ENCODE measurements at regions not wholly inside any gene's neighbourhood (a gene's known extent, or its start where the extent isn't known, plus 50 kb on each side); places are given as distances from the start of the nearest gene placed in this dataset.

DNA sequence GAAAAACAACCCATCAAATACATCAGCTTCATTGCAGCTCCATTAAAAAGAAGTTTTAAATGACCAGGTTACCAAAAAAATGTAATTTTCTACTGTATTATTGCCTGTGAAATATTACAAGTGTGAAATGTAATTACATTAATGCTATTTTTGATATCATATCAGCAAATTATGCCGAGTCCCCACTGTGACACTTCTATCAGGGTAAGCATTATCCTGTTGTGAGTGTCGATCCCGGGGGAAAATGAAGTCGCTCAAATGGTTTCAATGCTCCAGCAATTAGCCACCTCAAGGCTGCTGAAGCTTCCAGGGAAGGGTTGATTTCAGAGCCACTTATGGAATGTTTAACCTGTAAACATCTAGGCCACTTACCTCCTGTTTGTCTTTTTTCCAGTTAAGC is 70.4 kb downstream of the RCN1 start:
- Mint-ChIP-seq H3K27me3 (peaks cover 19% of the 10 kb centered on the region), H3K4me3 (no peak overlapping the region), H3K9me3 (no peaks in the 10 kb centered on the region), H3K27ac (no peak overlapping the region), H3K4me1 (no peaks in the 10 kb centered on the region), H3K36me3 (no peaks in the 10 kb centered on the region)
- ATAC-seq, result no peak

DNA sequence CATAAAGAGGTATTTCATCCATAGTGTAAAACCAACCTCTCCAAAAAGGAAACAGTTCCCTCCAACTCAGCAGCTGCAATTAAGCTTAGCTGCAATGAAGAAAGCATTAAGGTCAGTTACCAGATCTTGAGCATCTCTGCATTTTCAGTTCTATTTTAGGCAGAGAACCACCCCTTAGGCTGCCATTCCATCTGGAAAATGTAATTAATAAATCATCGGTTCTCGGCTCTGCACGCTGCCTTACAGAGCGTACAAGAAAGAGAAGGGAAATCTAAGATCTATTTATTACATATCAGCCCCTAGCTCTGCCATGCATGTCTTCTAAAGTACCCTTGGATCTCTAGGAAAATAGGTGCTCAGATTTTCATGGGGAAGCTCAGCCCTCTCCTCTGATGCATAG is 71.5 kb downstream of the RCN1 start:
- Mint-ChIP-seq H3K9me3 (no peaks in the 10 kb centered on the region), H3K4me3 (no peak overlapping the region), H3K27ac (no peak overlapping the region), H3K27me3 (peaks cover 19% of the 10 kb centered on the region), H3K4me1 (no peaks in the 10 kb centered on the region), H3K36me3 (no peaks in the 10 kb centered on the region)
- no peak for ATAC-seq

DNA sequence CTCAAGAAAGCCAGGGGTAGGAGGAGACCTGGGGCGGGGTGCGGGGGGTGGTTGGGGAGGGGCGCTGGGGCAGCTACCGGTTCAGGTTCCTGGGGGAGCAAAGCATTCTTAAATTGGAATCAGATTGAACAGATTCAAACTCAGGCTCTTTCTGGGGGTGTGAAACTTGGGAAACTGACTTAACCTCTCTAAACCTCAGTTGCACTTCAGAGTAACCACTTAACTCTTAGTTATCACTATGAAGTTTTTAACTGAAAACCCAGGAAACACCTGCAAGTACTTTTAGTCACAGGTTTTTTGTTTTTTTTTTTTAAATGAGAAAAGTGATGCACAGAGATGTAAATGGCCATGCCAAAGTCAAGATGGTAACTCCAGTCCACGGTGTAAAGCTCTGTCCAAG is 72.0 kb downstream of the RCN1 start:
- no peaks in the 10 kb centered on the region for H3K9me3 Mint-ChIP-seq
- no peak for ATAC-seq
- H3K27ac Mint-ChIP-seq, result no peak overlapping the region
- peaks cover 19% of the 10 kb centered on the region for H3K27me3 Mint-ChIP-seq
- H3K4me3 Mint-ChIP-seq, result no peak overlapping the region
- H3K36me3 Mint-ChIP-seq, result no peaks in the 10 kb centered on the region
- no peaks in the 10 kb centered on the region for H3K4me1 Mint-ChIP-seq

DNA sequence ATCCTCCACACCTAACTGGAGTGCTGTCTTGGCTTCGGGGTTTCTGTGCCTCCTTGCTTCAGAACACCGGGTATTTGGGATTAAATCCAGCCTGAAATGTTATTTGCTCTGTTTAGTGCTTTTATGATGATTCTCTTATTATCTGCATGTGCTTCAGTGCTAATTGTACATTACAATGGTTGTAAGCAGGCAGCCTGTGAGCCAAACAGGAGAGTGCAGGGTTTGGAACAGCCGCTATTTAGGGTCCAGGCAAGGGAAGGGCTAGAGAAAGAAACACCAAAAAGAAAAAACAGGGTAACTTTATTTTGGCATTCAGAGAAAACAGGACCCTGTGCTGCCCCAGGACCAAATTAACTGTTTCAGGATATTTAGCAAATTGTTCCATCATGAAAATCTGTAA is 72.7 kb downstream of the RCN1 start:
- Mint-ChIP-seq H3K27me3 (peaks cover 17% of the 10 kb centered on the region), H3K9me3 (no peaks in the 10 kb centered on the region), H3K27ac (no peak overlapping the region), H3K36me3 (no peaks in the 10 kb centered on the region), H3K4me3 (no peak overlapping the region), H3K4me1 (no peaks in the 10 kb centered on the region)
- no peak for ATAC-seq

DNA sequence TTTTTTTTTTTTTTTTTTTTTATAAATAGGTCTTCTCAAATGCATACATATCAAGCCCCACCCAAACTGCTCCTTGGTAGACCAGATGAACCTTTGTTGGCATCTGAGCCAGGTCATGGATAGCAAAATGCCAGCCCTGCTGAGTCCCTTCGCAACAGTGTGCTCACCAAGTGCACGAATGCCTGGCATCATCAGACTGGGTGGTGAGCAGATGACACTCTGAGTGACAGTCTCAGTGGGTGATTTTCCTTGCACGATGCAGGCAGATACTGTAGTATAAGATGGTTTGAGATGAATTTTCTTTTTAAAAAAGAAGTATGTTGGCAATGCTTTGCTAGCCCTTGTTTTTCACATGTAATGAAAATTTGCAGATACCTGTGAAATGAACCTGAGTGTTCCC is 74.0 kb downstream of the RCN1 start:
- ATAC-seq, result no peak
- Mint-ChIP-seq H3K4me1 (no peaks in the 10 kb centered on the region), H3K27ac (no peak overlapping the region), H3K27me3 (peaks cover 9% of the 10 kb centered on the region), H3K36me3 (no peaks in the 10 kb centered on the region), H3K4me3 (no peak overlapping the region), H3K9me3 (no peaks in the 10 kb centered on the region)

DNA sequence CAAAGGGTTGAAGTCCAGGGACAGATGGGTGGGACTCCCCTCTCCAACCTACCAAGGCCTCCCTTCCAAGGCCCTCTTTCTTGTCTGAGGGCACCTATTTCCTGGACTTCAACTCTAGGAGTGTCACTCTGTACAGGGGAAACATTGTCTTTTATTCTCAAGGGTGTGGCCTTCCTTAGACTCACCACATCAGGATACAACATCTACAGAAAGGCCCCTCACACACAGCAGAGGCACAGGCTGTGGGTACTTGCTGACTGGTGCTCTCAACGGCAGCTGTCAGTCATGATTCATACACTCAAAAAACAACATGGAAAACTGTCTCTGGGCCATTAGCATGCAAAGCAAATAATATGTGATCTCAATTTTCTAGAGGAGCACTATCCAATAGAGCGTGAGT is 78.0 kb downstream of the RCN1 start:
- no peak overlapping the region for H3K27ac Mint-ChIP-seq
- H3K9me3 Mint-ChIP-seq, result no peaks in the 10 kb centered on the region
- no peaks in the 10 kb centered on the region for H3K36me3 Mint-ChIP-seq
- no peak for ATAC-seq
- peaks cover 5% of the 10 kb centered on the region for H3K4me1 Mint-ChIP-seq
- H3K27me3 Mint-ChIP-seq, result peaks cover 7% of the 10 kb centered on the region
- no peak overlapping the region for H3K4me3 Mint-ChIP-seq

DNA sequence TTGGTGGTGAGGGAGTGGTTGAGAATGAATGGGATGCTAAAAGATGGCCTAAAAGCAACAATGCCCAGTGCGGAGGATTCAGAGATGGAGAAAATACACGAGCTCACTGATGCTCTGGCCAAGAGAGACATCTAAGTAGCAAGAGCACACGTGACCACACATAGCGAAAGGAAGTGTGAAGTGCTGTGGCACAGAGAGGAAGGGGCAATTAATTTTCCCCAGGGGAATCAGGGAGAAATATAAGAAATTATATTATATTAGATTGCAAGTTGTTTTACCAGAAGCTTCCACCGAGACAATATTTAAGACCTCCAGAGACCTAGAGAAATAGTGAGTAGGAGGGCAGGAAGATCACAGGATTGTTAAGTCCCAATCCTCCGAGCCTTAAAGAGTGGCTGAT is 80.6 kb downstream of the RCN1 start:
- no peak for ATAC-seq
- no peaks in the 10 kb centered on the region for H3K27me3 Mint-ChIP-seq
- no peaks in the 10 kb centered on the region for H3K36me3 Mint-ChIP-seq
- no peaks in the 10 kb centered on the region for H3K9me3 Mint-ChIP-seq
- H3K27ac Mint-ChIP-seq, result no peak overlapping the region
- H3K4me3 Mint-ChIP-seq, result no peak overlapping the region
- H3K4me1 Mint-ChIP-seq, result peaks cover 5% of the 10 kb centered on the region

GRCh38 chr11:32172041-32172847 is 81.4 kb downstream of the RCN1 start:
- no peaks in the 10 kb centered on the region for H3K36me3 Mint-ChIP-seq

DNA sequence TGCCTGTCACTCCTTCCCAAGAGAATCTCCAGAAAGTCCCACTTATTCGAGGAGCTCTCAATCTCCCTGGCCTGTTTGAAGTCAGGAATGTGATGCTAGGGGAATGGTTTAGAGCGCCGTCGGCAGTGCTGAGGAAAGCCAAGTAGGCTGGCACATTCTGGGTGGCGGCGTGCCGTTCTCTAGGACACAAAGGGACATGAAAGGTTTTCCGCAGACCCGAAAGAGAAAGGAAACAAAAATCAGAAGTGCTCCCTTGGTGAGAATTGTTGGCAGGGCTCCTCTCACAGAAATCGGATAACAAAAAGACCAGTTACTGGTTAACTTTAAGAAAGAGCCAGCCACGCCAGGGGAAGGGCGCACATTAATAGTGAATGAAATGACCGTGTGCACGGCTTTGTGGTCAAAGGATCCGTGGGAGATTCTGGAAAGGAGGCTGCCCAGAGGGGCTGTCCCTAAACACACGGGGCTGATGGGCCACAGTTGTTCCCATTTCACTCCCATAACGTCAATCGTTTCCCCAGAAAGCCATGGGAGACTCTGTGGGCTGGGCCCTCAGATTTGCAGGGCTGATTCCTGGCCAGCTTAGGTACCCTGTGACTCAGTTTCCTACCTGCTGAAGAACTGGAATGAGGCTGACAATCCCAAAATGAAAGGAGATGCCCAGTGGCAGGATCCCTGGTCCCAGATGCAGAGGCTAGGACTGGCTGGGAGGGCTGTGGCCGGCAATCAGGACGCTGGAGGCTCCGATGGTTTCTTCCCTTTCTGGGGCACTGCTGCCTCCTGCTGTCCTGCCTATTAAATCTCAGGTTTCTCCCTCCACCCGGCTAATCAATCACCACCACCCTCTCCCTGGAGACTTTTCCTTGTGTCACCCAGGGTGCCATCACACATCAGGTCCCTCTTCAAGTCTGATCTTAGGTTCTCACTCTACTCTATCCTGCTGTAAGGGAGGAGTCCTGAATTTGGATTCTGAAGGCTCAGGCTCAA is 82.3 kb downstream of the RCN1 start:
- H3K9me3 Mint-ChIP-seq, result no peaks in the 10 kb centered on the region
- H3K27me3 Mint-ChIP-seq, result no peaks in the 10 kb centered on the region

More at GRCh38 chr11:32172041-32172847, 81.4 kb downstream of the RCN1 start:
- Mint-ChIP-seq H3K4me3 (no peak overlapping the region), H3K9me3 (no peaks in the 10 kb centered on the region), H3K4me1 (peaks cover 5% of the 10 kb centered on the region), H3K27me3 (no peaks in the 10 kb centered on the region), H3K27ac (no peak overlapping the region)
- ATAC-seq, result no peak

GRCh38 chr11:32173977-32174376 is 83.1 kb downstream of the RCN1 start:
- Mint-ChIP-seq H3K27me3 (no peaks in the 10 kb centered on the region), H3K9me3 (no peaks in the 10 kb centered on the region), H3K27ac (no peak overlapping the region), H3K4me1 (peaks cover 5% of the 10 kb centered on the region), H3K36me3 (no peaks in the 10 kb centered on the region), H3K4me3 (no peak overlapping the region)
- ATAC-seq, result no peak

More for the DNA sequence above, 82.3 kb downstream of the RCN1 start:
- Mint-ChIP-seq H3K36me3 (no peaks in the 10 kb centered on the region), H3K4me1 (peaks cover 5% of the 10 kb centered on the region), H3K4me3 (no peak overlapping the region), H3K27ac (no peak overlapping the region)
- ATAC-seq, result no peak

DNA sequence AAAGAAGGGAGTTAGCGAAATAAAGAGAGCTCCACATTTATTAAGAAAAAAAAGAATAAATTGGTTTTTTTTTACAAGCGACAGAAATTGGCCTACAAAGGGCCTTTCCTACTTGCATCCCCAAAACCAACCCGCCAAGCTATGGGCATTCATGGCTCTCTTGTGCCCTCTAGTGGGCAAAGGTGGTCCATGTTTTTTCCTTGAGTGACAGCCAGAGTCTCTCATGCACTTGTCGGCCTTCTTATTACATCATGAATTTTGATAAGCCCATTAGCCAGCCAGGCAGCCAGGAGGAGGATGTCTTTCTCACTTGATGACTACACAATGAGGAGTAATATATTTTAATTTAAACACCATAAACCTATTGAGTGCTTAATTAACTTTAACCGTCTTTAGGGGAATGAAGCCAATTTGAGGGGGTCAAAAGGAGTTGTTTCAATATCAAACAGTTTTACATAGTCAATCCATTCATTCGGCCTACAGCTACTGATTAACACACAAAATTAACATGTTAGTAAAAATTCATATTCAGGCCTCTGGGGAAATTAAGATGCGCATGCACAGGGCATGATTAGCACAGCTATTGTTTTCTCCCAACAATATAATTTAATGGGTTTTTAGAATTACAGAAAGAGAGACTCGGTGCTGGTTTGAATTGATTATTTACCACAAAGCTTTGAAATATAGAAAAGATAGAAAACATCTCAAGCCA is 85.5 kb downstream of the RCN1 start:
- Mint-ChIP-seq H3K4me3 (no peak overlapping the region), H3K9me3 (no peaks in the 10 kb centered on the region), H3K36me3 (no peaks in the 10 kb centered on the region), H3K27ac (no peak overlapping the region), H3K27me3 (no peaks in the 10 kb centered on the region), H3K4me1 (peaks cover 2% of the 10 kb centered on the region)
- peak; percentile 60 for ATAC-seq

DNA sequence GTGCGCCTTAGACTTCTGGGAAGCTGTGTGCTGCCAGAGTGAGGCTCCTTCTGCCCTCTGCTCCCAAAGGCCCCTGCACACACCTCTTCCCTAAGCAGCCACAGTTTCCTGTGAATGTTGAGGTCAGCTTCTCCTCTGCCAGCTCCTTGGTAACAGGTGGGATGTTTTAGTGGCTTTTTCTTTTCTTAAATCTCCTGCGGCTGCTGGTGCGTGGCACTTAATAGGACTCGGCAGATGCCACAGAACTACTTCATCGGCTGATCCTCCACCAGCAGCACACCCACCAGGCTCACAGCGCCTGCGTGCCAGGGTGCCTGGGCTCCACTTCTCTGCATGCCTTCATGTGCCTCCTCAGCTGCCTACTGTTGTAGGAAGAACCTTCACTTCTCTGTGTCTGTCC is 87.8 kb downstream of the RCN1 start:
- no peak for ATAC-seq
- H3K4me3 Mint-ChIP-seq, result no peak overlapping the region
- no peaks in the 10 kb centered on the region for H3K9me3 Mint-ChIP-seq
- no peaks in the 10 kb centered on the region for H3K36me3 Mint-ChIP-seq
- H3K27ac Mint-ChIP-seq, result no peak overlapping the region
- no peaks in the 10 kb centered on the region for H3K27me3 Mint-ChIP-seq
- no peaks in the 10 kb centered on the region for H3K4me1 Mint-ChIP-seq

DNA sequence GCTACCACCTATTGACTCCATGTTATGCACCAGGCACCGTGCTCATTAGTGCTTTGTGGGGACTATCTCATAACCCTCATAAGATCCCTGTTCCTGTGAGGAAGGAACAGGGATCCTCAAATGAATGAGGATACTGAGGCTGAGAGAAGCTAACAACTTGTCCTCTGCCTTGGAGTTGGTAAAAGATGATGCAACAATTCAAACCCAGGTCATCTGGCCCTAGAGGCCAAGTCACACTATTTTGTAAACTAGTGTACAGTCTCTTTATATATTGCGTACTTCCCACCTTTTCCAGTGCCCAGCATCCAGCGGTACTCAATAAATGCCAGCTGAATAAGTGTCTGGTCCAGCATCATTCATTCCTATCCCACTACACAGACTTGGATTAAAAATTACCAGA is 92.6 kb downstream of the RCN1 start:
- ATAC-seq, result no peak
- Mint-ChIP-seq H3K27ac (no peak overlapping the region), H3K36me3 (no peaks in the 10 kb centered on the region), H3K27me3 (no peaks in the 10 kb centered on the region), H3K4me1 (no peaks in the 10 kb centered on the region), H3K4me3 (no peak overlapping the region), H3K9me3 (no peaks in the 10 kb centered on the region)

- no peaks in the 10 kb centered on the region for H3K27me3 Mint-ChIP-seq
- no peak overlapping the region for H3K27ac Mint-ChIP-seq
- no peaks in the 10 kb centered on the region for H3K9me3 Mint-ChIP-seq
- H3K4me1 Mint-ChIP-seq, result no peaks in the 10 kb centered on the region
- ATAC-seq, result no peak
- no peaks in the 10 kb centered on the region for H3K36me3 Mint-ChIP-seq
- no peak overlapping the region for H3K4me3 Mint-ChIP-seq
These were observed 93.3 kb downstream of the RCN1 start for GRCh38 chr11:32184041-32184722.

Data from stimulated activated memory B cell treated with anti-CD40 and anti-IgM and Interleukin-4, amounts not matched to agents 10 μg/mL and 1 μg/mL and 100 μg/mL, for 72 hours (primary cell).